AML-193 (cell line): ENCODE measurements at regions not wholly inside any gene's neighbourhood (a gene's known extent, or its start where the extent isn't known, plus 50 kb on each side); places are given as distances from the start of the nearest gene placed in this dataset.

Source experiments
- DNase-seq, 2 experiments: peaks; one replicate each; lab custom pipeline; 2025; lab: John Stamatoyannopoulos, UW

- DNase-seq: no peak
These were observed 95.9 kb upstream of the LEP start for GRCh38 chr7:128145191-128145590.

GRCh38 chr7:128146052-128146451 is 95.0 kb upstream of the LEP start:
- no peak for DNase-seq

DNA sequence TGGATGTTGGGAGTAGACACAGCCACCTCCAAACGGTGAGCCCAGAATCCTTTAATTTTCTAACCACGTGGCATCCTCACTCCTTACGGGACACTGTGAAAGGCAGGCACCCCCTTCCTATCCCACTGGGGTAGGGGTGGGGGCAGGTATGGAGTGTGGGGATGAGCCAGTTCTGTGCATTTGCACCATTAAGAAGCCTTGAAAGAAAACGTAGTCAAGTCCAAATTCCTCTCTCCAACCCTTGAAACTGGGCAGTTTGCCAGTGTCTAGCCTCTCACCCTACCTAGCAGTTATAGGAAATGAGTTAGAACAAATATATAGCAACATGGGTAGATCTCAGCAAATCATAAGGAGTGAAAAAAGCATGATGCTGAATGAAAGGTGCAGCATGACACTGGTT is 92.4 kb upstream of the LEP start:
- DNase-seq: no peak

- no peak for DNase-seq
These were observed 90.7 kb upstream of the LEP start for GRCh38 chr7:128150223-128150865.

GRCh38 chr7:128151635-128152034 is 89.4 kb upstream of the LEP start:
- peak; percentile 26 to 36 for DNase-seq

- DNase-seq: no peak
These were observed 88.4 kb upstream of the LEP start for GRCh38 chr7:128152721-128153120.

DNA sequence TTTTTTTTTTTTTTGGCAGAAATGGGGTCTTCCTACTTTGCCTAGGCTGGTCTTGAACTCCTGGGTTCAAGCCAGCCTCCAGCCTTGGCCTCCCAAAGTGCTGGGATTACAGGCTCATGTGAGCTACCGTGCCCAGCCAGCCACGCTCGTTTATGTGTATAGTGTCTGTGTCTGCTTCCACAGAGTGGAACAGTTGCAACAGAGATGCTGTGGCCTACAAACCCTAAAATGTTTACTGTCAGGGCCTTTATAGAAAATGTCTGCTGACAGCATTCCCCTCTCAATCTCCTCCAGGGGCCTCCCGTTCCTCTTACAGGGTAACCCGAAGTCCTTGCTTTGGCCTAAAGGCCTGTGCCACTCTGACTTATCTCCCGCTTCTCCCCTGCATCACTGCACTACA is 87.6 kb upstream of the LEP start:
- DNase-seq: no peak

- peak; percentile 5 to 10 for DNase-seq
These were observed 86.6 kb upstream of the LEP start for GRCh38 chr7:128154504-128154903.

- no peak for DNase-seq
These were observed 85.9 kb upstream of the LEP start for GRCh38 chr7:128155100-128155740.

GRCh38 chr7:128157906-128158305 is 83.2 kb upstream of the LEP start:
- no peak for DNase-seq

- no peak for DNase-seq
These were observed 82.7 kb upstream of the LEP start for GRCh38 chr7:128158370-128158769.

GRCh38 chr7:128160296-128160695 is 80.8 kb upstream of the LEP start:
- DNase-seq: no peak

DNA sequence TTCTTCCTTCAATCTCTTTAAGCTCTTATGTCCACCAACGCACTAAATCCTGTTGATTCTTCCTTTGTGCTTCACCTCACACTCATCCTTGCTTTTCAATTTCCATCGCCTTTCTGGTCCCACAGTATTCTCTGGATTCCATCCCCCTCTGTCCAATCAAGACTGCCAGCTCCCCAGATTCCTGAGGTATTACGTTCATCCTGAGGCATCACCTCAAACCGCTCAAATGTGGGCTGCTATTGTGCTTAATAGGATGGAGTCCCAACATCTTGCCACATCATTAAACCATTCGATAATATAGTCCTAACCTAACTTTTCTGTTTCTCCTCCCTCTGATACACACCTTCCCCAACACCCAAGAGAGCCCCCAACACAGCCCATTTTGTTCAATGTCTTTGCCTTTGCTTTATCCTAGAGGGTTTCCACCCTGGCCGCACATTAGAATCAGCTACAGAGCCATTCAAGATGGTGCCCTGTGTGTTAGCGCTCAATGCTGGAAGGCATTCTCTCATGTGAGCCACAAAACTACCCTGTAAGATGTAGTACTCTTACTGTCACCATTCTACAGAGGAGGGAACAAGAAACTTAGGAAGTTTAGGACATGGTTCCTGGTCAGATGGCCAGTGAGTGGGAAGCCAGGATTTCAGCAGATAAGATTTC is 79.5 kb upstream of the LEP start:
- DNase-seq: no peak

DNA sequence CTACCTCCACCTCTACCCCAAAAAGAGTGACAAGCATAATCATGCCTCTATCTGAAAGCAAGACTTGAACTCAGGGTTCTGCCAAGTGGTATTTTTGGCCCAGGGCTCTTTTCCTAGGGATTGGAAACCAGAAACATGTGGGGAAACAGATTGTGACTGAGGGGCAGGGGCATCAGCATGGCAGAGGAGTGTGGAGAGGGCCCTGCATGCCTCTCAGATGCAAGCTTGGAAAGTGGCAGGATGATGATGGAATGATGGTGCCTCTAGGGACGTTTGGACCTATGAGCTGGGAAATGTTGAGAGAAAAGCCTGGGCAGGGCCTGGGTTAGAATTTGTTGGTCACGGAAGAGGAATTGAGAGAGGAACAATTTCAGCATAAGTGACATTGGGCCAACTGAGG is 78.4 kb upstream of the LEP start:
- no peak for DNase-seq

DNA sequence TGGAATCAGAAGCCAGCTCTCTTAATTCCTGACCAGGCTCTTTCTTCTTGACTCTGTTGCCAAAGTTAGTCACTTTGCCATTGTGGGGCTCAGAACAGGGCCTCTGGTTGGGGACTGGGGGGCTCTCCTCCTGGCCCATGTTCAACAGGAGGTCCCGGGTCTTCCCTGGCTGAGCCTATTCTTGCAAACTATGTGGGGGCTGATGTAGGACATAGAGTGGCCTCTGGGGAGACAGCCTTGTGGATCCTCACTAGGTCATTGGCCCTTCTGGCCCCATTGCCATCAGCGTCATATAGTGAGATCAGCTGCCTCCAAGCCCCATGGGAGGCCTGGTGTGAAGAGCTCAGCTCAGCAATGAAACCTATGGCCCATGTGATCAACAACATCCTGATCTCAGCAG is 77.6 kb upstream of the LEP start:
- DNase-seq: no peak

- DNase-seq: no peak
These were observed 76.8 kb upstream of the LEP start for GRCh38 chr7:128164061-128164954.

DNA sequence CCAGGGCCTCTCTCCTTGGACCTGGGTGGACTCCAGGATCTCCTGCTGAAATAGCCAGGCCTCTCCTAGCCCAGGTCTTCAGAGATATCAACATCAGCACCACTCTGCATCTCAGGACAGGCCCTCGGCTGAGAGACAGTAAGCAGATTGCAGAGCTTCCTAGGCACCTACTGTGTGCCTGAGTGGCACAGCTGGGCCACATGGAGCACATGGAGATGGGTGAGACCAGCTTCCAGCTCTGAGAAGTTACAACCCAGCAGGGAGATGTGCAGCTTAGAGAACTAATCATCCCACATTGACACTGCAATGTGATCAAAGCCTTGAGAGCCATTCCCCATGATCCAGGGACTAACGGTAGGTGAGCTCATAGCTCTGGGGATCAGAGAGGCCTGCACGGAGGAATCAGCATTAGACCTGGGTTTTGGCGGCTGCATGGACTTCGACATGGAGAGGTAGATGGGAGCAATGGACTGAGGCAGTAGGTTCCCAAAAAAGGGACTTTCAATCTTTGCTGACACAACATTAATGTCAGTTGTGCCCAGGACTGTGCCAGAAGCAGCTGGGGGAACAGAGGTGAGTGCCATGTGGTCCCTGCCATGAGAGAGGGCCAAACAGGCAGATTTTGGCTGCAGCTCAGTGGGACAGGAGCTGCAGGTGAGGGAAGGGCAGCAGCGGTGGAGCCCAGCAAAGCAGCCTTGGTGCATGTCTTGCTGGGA is 76.0 kb upstream of the LEP start:
- no peak for DNase-seq

DNA sequence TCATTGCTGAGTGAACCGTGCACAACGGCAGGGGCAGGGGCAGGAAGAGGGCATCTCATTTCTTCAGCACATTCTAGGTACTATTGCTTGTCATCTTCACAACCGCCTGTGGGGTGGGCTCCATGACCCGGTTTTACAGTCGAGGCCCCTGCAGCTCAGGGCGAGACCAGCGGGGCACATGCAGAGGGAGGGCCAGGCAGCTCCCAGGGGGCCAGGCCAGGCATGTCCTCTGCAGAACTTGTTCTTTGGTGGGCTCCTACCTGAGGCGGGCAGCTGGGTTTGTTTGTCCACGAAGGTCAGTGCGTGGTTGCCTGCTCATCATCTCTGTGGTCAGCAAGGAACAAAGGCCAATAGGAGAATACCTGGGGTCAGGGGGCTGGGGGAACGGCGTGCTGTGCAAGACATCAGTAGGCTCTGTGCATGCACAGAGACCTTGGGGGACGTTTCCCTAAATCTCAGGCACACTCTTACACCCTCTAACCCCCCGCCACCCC is 75.1 kb upstream of the LEP start:
- no peak for DNase-seq

GRCh38 chr7:128166603-128167041 is 74.5 kb upstream of the LEP start:
- no peak for DNase-seq

GRCh38 chr7:128167042-128167701 is 73.9 kb upstream of the LEP start:
- DNase-seq: no peak
